ENCODE measurements at regions not wholly inside any gene's neighbourhood (a gene's known extent, or its start where the extent isn't known, plus 50 kb on each side); places are given as distances from the start of the nearest gene placed in this dataset.
"Not testable (repeated sequence)": the region's sequence is repeated elsewhere in the genome, so short reads cannot be mapped to it uniquely, and the experiment has no call there.

- no peak for DNase-seq
These were observed 616.1 kb upstream of the RGMB start for GRCh38 chr5:98157368-98157767.

- DNase-seq: no peak
These were observed 615.0 kb upstream of the RGMB start for GRCh38 chr5:98158440-98158839.

GRCh38 chr5:98163796-98164493 is 609.5 kb upstream of the RGMB start:
- DNase-seq: no peak

GRCh38 chr5:98168871-98169270 is 604.6 kb upstream of the RGMB start:
- no peak for DNase-seq

GRCh38 chr5:98170994-98171393 is 602.5 kb upstream of the RGMB start:
- no peak for DNase-seq

GRCh38 chr5:98173334-98173733 is 600.1 kb upstream of the RGMB start:
- DNase-seq: no peak

DNA sequence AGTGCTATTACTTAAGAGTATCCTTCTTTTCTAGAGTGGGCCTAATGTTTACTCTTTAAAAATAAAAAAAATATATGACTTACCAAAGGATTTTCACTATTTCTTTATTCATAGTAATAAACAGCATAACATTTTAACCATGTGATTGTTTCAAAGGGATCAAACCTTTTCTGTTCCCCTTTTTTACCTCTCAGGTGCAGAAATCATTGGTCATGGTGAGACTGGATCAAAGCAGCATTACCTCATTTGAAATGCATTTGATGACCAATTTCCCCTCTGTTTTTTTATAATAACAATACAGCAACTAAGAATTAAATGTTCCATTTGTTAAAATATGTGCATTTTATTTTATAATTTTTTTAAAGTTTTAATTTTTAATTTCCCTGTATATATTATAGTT is 598.0 kb upstream of the RGMB start:
- no peak for DNase-seq

DNA sequence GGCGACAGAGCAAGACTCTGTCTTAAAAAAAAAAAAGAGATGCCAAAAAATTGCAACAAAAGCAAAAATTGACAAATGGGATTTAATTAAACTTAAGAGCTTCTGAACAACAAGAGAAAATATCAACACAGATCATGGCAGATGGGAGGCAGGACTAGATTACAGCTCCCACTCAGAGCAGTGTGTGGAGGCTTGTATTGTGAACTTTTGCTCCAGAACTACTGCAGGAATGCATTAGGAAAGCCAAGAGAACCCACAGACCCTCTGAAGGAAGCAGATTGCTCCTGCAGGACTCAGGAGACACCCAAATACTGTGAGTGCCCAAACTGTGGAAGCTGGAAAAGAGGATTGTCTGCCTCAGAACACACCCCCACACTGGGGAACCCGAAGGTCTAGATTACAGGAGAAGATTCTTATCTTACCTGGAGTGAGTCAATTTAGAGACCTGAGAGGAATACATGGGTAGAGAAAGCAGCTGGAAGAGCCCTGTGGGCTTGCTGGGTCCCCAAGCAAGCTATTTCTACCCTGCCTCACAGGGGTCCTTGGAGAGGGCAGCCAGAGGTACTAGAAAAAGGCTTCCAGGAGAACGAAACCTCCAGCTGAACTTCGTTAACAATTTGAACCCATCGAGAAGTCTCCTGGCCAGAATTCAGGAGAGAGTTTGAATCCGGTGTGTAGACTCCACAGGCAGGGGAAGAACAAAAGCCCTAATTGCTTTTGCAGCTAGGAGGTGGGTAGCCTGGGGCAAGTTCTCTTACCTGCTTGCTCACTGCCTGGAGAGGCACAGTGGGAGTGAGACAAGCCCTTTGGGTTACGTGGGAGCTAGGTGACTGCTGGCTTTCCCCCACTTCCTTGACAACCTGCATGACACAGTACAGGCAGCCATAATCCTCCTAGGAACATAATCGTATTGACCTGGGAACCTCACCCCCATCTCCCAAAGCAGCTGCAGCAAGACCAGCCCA is 593.4 kb upstream of the RGMB start:
- DNase-seq: no peak

DNA sequence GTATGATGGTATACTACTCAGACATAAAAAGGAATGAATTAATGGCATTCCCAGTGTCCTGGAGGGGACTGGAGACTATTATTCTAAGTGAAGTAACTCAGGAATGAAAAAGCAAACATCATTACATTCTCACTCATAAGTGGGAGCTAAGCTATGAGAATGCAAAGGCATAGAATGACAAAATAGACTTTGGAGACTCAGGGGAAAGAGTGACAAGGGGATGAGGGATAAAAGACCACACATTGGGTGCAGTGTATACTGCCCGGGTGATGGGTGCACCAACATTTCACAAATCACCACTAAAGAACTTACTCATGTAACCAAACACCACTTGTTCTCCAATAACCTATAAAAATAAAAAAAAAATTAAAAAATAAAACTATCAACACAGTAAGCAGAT is 587.3 kb upstream of the RGMB start:
- no peak for DNase-seq

- no peak for DNase-seq
These were observed 585.5 kb upstream of the RGMB start for GRCh38 chr5:98187945-98188344.

GRCh38 chr5:98190344-98190743 is 583.1 kb upstream of the RGMB start:
- DNase-seq: not testable (repeated sequence)

DNA sequence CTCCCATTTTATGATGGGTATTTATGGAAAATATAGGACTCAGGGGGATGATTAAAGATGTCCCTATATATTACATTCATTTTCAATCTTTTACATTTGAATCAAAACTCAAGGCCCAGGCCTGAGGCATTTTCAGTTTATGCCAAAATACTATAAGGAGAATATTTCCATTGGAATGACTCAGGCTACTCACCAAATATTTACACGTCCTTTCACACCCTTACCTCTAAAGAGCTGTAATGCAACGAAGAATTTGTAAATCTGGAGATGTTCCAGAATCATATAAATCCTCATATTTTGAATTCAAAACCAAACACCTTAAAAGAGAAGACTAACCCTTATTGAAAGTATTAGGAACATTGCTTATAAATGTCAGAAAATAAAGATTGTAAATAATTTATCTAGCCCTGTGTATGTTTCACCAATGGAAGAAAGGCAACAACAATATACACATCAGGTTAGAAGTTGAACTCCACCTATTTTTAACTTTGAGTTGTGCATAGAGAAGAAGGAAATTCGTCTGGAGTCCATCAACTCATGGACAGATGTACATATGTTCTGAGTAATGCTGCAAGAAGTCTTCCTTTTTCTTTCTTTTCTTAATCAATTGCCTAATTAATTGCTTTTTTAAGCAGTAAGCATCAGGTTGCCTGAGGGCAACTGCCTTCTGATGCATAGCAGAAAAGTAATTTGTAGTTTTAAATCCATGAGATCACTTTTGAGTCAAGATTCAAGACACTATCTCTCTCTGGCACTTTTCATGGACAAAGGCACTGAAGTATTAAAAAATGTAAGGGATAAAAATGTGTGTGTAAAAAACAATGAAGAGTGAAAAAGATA is 579.3 kb upstream of the RGMB start:
- DNase-seq: no peak

GRCh38 chr5:98200726-98201541 is 572.5 kb upstream of the RGMB start:
- DNase-seq: no peak

DNA sequence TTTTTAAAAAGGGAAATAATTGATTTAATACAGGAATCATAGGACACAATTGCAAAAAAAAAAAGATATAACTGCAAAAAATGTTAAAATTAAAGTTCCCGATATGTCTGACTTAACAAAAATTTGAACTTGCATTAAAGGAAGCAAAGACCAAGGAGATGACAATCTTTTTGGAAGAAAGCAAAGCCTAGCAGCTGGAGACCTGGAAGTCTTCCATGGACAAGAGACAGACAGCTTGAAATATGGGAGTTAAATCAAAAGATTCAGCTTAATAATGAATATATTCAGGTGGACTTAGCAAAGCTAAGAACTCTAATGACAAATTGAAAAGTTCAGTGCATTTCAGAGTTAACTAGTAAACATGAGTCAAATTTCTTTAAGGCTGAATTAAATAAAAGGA is 568.7 kb upstream of the RGMB start:
- no peak for DNase-seq

- DNase-seq: no peak
These were observed 567.6 kb upstream of the RGMB start for GRCh38 chr5:98205691-98206461.

DNA sequence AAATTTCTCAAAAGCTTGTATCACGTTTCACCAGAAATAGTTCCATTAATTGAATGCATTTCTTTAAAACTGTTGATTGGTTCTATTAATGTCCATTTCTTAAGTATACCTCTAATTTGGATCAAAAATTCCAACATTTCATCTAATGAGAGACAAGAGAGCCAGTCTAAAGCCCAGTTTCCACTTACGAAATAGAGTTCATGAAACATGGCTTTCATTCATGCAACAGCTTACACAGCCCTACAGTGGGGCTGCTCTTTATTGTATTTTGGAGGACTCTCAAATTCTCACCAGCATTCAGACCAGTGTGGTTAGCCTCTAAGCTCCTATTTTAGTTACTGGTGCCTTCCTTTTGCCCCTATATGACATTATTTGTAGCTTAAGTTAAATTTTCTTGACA is 566.9 kb upstream of the RGMB start:
- no peak for DNase-seq

GRCh38 chr5:98209418-98209817 is 564.0 kb upstream of the RGMB start:
- DNase-seq: no peak

DNA sequence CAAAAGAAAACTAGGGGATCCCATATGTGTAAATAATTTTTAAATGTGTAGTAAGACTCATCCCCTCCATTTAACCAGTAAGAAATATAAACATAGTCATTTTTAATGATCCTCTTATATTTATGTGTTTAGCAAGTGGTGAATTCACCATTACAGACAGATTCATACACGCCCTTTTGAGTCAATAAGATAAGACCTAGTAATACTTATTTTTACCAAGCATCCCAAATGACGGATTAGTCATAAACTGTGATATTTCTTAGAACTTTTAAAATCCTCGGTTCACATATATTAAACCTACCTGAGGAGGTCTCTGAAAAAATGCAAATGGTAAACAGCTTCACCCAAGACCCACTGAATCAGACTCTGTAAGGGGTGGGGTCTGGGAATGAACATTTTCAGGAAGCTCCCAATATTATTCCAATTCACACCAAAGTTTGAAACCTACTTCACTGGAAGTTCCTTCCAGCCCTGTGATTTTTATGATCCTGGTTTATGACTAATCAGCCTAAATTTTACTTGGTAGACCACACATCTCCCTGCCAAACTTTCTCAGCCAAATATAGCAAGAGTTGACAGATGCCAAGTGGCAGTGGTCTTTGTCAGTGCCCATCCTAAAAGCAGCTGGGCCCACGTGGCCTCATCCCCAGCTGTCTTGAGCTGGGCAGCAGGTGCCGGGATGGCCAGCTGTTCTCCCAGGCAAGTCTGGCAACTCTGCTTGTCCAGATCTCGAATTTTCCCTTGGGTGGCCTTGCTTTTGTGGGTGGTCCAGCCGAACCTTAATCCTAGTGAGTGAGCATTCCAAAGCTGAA is 559.0 kb upstream of the RGMB start:
- no peak for DNase-seq

GRCh38 chr5:98217138-98217537 is 556.3 kb upstream of the RGMB start:
- no peak for DNase-seq

DNA sequence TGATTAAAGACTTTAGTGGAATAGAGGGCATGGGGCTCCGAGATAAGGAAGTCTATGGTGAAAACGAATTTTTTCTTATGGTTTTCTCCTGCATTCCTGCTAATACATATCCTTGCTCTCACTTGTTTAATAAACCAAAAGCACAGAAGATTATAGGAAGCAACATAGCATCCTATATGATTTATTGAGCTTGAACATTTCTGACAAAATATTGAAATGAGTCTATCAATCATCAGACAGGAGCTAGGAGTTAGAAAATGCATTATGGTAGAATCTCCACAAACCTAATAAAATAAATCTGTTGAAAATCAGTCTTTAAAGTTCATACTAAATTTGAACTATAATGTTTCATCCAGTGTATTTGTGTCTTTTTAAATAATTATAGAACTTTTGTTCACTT is 554.6 kb upstream of the RGMB start:
- DNase-seq: no peak

DNA sequence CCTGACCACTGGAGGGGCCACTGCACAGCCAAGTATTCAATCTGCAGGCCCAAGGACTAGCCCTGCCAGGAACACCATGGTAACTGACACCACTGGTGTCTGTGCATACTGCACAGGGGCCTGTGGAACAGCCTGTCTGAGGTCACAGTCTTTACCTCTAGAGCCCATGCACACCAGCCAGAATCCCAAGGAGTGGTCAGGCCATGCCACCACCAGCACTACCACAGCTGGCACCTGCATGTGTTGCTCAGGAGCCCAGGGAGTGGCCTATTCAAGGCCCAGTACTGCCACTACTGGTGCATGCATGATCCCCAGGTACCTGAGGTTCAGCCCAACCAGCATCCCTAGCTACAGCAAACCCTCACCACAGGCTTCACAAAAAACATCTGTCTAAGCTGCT is 546.0 kb upstream of the RGMB start:
- DNase-seq: no peak
